Activated CD8-positive, alpha-beta T cell treated with anti-CD3 and anti-CD28 coated beads for 36 hours (primary cell): ENCODE measurements at regions not wholly inside any gene's neighbourhood (a gene's known extent, or its start where the extent isn't known, plus 50 kb on each side); places are given as distances from the start of the nearest gene placed in this dataset.
"Not testable (repeated sequence)": the region's sequence is repeated elsewhere in the genome, so short reads cannot be mapped to it uniquely, and the experiment has no call there.

ENCODE experiments used
- ATAC-seq: fragments of 200-7000 bp; cut with Tn5 transposase; one replicate; pipeline ENCODE4 v1.10.0; 2021; ENCODE audit warnings: mild to moderate bottlenecking, moderate library complexity
- CTCF ChIA-PET: fragments of 350-600 bp; sonication (Branson Sonifier 250); formaldehyde crosslinking; loops from one replicate; lab custom pipeline; 2021; ENCODE audit warnings: antibody characterized with exemption; lab: Charles Lee
- POLR2A ChIA-PET: fragments of 350-600 bp; sonication (Branson Sonifier 250); formaldehyde crosslinking; loops from one replicate; lab custom pipeline; 2021; ENCODE audit warnings: antibody characterized with exemption; lab: Charles Lee
- DNase-seq: peaks from one replicate; pipeline ENCODE4 v3.0.0-alpha.2; 2020
- H3K27ac Mint-ChIP-seq: one replicate; pipeline ENCODE4 v1.8.0; 2021; ENCODE audit warnings: mild to moderate bottlenecking, mixed read lengths
- H3K27me3 Mint-ChIP-seq: one replicate; pipeline ENCODE4 v1.8.0; 2021; ENCODE audit warnings: mixed read lengths
- H3K36me3 Mint-ChIP-seq: one replicate; pipeline ENCODE4 v1.8.0; 2021; ENCODE audit warnings: low read depth, mixed read lengths
- H3K4me1 Mint-ChIP-seq: one replicate; pipeline ENCODE4 v1.8.0; 2021; ENCODE audit warnings: low read depth, mixed read lengths
- H3K4me3 Mint-ChIP-seq: one replicate; pipeline ENCODE4 v1.8.0; 2021; ENCODE audit warnings: mild to moderate bottlenecking, moderate library complexity, mixed read lengths
- H3K9me3 Mint-ChIP-seq: one replicate; pipeline ENCODE4 v1.8.0; 2021; ENCODE audit warnings: mixed read lengths
- intact Hi-C: fragments of 100-400 bp; cut with micrococcal nuclease; formaldehyde crosslinking; loops from one replicate; pipeline ENCODE4 v1.10.0; 2022
- TF ChIP-seq, protein P1 (sequence below): fragments of 200-600 bp; IDR thresholded peaks from one replicate; pipeline ENCODE4 v1.8.0; 2022; ENCODE audit warnings: antibody characterized with exemption, mild to moderate bottlenecking

DNA sequence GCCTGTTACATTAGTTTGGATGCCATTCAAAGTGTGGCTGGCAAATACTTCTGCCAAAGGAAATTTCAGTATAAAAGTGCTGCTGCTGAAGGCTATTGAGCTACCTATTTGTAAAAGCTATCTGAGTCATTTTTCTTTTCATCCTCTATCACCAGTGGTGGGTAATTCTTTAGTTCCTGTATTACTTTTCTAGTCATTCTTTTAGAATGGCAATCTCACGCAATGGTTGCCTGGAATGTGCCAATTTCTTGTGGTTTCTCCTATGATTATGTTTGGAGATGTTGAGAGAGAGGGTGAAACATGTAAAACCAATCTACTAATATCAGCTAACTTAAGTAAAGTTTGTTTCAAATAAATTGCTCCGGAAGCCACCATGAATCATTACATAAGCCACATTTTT, 685.0 kb downstream of the RAPGEF2 start:
- POLR2A ChIA-PET, result no interaction called here
- no peaks in the 10 kb centered on the region for H3K36me3 Mint-ChIP-seq
- no peak for ATAC-seq
- intact Hi-C loops, result no loop called here
- TF ChIP-seq, protein P1, sequence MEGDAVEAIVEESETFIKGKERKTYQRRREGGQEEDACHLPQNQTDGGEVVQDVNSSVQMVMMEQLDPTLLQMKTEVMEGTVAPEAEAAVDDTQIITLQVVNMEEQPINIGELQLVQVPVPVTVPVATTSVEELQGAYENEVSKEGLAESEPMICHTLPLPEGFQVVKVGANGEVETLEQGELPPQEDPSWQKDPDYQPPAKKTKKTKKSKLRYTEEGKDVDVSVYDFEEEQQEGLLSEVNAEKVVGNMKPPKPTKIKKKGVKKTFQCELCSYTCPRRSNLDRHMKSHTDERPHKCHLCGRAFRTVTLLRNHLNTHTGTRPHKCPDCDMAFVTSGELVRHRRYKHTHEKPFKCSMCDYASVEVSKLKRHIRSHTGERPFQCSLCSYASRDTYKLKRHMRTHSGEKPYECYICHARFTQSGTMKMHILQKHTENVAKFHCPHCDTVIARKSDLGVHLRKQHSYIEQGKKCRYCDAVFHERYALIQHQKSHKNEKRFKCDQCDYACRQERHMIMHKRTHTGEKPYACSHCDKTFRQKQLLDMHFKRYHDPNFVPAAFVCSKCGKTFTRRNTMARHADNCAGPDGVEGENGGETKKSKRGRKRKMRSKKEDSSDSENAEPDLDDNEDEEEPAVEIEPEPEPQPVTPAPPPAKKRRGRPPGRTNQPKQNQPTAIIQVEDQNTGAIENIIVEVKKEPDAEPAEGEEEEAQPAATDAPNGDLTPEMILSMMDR, result no peak
- CTCF ChIA-PET, result no interaction called here
- no peaks in the 10 kb centered on the region for H3K27me3 Mint-ChIP-seq
- no peak overlapping the region for H3K4me3 Mint-ChIP-seq
- H3K9me3 Mint-ChIP-seq, result peaks cover 2% of the 10 kb centered on the region
- no peak for DNase-seq
- no peaks in the 10 kb centered on the region for H3K4me1 Mint-ChIP-seq
- no peak overlapping the region for H3K27ac Mint-ChIP-seq

DNA sequence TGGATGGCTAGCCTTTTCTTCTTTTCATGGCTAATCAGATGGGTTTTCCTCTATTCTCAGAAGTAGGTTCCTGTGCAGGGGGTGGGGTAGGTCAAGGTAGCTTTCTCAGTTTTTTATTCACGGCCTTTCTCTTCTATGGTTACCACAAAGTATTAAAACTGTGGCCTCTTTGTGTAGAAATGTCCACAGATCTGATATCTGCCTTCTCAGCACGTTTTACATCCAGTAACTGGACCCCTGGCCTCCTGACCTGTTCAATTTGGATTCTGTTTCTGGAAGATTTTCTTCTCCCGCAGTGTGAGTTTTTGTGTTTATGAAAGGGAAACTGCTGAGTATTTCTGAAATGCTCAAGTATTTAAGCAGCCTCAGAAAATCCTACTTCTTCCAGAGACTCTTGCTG, 688.5 kb downstream of the RAPGEF2 start:
- TF ChIP-seq, protein P1, result no peak
- H3K4me1 Mint-ChIP-seq, result no peaks in the 10 kb centered on the region
- H3K4me3 Mint-ChIP-seq, result no peak overlapping the region
- no peaks in the 10 kb centered on the region for H3K36me3 Mint-ChIP-seq
- H3K27me3 Mint-ChIP-seq, result peaks cover 2% of the 10 kb centered on the region
- CTCF ChIA-PET, result no interaction called here
- ATAC-seq (no peak), DNase-seq (no peak)
- intact Hi-C loops, result no loop called here
- POLR2A ChIA-PET, result interaction anchor here (0.7 kb wide), 1 partner anchor 11 kb away, joined by 3 read pairs; no protein-coding TSS in a partner anchor
- no peaks in the 10 kb centered on the region for H3K9me3 Mint-ChIP-seq
- H3K27ac Mint-ChIP-seq, result no peak overlapping the region

DNA sequence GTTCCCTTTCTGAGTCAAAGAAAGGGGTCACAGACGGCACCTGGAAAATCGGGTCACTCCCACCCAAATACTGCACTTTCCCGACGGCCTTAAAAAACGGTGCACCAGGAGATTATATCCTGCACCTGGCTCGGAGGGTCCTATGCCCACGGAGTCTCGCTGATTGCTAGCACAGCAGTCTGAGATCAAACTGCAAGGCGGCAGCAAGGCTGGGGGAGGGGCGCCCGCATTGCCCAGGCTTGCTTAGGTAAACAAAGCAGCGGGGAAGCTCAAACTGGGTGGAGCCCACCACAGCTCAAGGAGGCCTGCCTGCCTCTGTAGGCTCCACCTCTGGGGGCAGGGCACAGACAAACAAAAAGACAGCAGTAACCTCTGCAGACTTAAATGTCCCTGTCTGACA, 701.7 kb downstream of the RAPGEF2 start:
- DNase-seq, H3K36me3 Mint-ChIP-seq, H3K27me3 Mint-ChIP-seq, H3K9me3 Mint-ChIP-seq, CTCF ChIA-PET, ATAC-seq, H3K4me3 Mint-ChIP-seq, H3K27ac Mint-ChIP-seq, intact Hi-C loops, POLR2A ChIA-PET, H3K4me1 Mint-ChIP-seq: not testable (repeated sequence)

DNA sequence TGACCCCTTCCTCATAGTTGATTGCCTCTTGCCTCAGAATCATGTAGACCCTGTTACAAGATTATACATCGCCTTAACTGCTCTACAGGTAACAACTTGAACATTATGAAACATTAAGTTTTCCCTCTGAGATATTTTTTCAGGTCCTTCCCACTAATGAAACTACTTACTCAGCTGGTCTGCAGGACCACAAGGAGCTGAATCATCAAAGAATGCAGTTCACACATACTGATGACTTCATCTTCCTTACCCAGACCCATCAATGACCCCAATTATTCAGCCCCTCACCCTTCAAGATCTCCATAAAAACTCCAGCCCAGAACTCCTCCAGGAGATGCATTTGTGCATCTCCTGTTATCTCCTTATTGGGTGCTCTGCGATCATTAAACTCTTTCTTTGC, 720.9 kb downstream of the RAPGEF2 start:
- Mint-ChIP-seq H3K36me3 (no peaks in the 10 kb centered on the region), H3K27ac (no peak overlapping the region), H3K4me3 (no peak overlapping the region), H3K4me1 (no peaks in the 10 kb centered on the region), H3K9me3 (peaks cover 4% of the 10 kb centered on the region), H3K27me3 (no peaks in the 10 kb centered on the region)
- ATAC-seq (no peak), DNase-seq (no peak)
- TF ChIP-seq, protein P1, result no peak
- ChIA-PET CTCF (no interaction called here), POLR2A (no interaction called here)
- intact Hi-C loops, result no loop called here

DNA sequence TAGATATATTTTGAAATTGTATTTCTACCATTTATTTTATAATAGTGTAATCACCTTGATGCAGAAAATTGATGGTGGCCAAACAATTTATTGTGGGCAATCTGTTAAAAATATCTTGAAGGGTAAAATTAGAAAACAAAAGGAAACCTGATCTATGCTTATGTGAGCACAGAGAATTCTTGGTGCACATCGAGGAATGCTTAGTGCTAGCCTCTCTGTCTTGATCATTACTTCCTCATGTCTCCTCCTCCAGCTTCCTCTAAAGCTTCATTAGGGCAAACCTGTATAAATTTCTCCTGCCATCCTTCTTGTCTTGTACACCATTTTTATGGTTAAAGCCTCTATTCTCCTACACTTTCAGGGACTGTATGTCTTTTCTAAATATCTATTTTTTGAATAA, 725.8 kb downstream of the RAPGEF2 start:
- ChIA-PET CTCF (no interaction called here), POLR2A (no interaction called here)
- Mint-ChIP-seq H3K9me3 (peaks cover 7% of the 10 kb centered on the region), H3K4me1 (no peaks in the 10 kb centered on the region), H3K27me3 (no peaks in the 10 kb centered on the region), H3K27ac (no peak overlapping the region), H3K4me3 (no peak overlapping the region), H3K36me3 (no peaks in the 10 kb centered on the region)
- intact Hi-C loops, result no loop called here
- DNase-seq, result no peak
- ATAC-seq, result no peak
- TF ChIP-seq, protein P1, result no peak

DNA sequence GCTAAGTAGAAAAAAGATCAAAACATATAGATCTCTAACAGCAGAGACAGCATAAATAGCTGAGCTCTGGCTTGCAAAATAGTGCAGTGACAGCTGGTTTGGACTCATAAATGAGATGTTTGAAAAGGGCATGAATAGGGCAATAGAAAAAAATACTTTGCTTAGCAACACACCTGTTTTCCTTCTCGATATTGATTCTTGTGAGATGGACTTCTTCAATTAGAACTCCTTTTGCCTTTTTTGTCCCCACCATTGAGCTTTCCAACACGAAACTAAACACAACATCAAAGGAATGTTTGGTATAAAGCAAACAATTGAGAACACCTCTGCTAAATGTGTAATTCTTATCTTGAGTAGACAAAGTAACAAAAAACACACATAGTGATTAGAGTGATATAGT, 726.3 kb downstream of the RAPGEF2 start:
- intact Hi-C loops, result no loop called here
- no peaks in the 10 kb centered on the region for H3K4me1 Mint-ChIP-seq
- TF ChIP-seq, protein P1, result no peak
- ChIA-PET POLR2A (no interaction called here), CTCF (no interaction called here)
- no peaks in the 10 kb centered on the region for H3K36me3 Mint-ChIP-seq
- no peak overlapping the region for H3K27ac Mint-ChIP-seq
- peaks cover 7% of the 10 kb centered on the region for H3K9me3 Mint-ChIP-seq
- H3K4me3 Mint-ChIP-seq, result no peak overlapping the region
- DNase-seq (no peak), ATAC-seq (no peak)
- H3K27me3 Mint-ChIP-seq, result no peaks in the 10 kb centered on the region
